Esophagus muscularis mucosa (tissue), 4 donors: ENCODE measurements at regions not wholly inside any gene's neighbourhood (a gene's known extent, or its start where the extent isn't known, plus 50 kb on each side); places are given as distances from the start of the nearest gene placed in this dataset.

Experiments
- CTCF ChIP-seq, 3 experiments: fragments of 200-600 bp in 2 of 3; fragments of 450-650 bp in 1 of 3; sonication (generic) in 2 of 3; IDR thresholded peaks; one replicate each; pipeline ENCODE4 v1.5.1; 2017 to 2019; ENCODE audit warnings: antibody characterized with exemption in 3 of 3, mild to moderate bottlenecking in 2 of 3, moderate library complexity in 1 of 3
- EP300 ChIP-seq: sonication (generic); formaldehyde crosslinking; IDR thresholded peaks from one replicate; pipeline ENCODE4 v1.6.1; 2017; ENCODE audit warnings: antibody characterized with exemption
- POLR2A ChIP-seq: fragments of 450-650 bp; IDR thresholded peaks from one replicate; pipeline ENCODE4 v1.6.1; 2017; ENCODE audit warnings: antibody characterized with exemption, moderate library complexity, mild to moderate bottlenecking, low read depth

DNA sequence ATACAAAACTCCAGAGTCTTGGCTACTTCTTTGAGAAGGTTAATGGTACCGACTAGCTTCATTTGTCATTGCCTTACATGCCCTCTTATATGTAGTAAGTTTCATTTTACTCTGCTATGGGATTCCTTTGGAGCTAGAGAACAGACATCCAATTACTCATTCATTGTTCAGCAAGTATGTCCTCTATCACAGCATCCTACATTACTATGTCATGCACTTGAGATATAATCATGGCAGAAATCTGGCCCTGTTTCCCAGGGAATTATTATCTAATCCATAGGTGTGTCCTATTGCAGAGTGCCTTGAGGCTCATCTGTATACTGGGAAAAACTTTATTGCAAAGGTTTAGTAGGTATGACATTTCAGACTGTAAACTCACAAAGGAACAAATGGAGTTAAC is 333.1 kb upstream of the NECTIN3 start:
- TF ChIP-seq EP300: no peak
- no peak for TF ChIP-seq CTCF (IDR thresholded peaks at IDR 0.05)
- TF ChIP-seq POLR2A: no peak
